SU-DHL-6 (cell line): ENCODE measurements at regions not wholly inside any gene's neighbourhood (a gene's known extent, or its start where the extent isn't known, plus 50 kb on each side); places are given as distances from the start of the nearest gene placed in this dataset.

Experiments
- EZH2phosphoT487 ChIP-seq: fragments of 200-600 bp; sonication (generic), shearing (Covaris generic); conservative IDR thresholded peaks from 2 replicates; pipeline ENCODE4 v1.6.1; 2018; ENCODE audit warnings: mild to moderate bottlenecking, antibody characterized with exemption, low read length, moderate library complexity, mixed read lengths
- TF ChIP-seq, protein P1 (sequence below): fragments of 200-600 bp; sonication (generic); IDR thresholded peaks from one replicate; pipeline ENCODE4 v1.5.1; 2017; ENCODE audit warnings: antibody characterized with exemption, mild to moderate bottlenecking, low read length, moderate library complexity; ENCODE audit not compliant: insufficient read depth, poor library complexity, severe bottlenecking

DNA sequence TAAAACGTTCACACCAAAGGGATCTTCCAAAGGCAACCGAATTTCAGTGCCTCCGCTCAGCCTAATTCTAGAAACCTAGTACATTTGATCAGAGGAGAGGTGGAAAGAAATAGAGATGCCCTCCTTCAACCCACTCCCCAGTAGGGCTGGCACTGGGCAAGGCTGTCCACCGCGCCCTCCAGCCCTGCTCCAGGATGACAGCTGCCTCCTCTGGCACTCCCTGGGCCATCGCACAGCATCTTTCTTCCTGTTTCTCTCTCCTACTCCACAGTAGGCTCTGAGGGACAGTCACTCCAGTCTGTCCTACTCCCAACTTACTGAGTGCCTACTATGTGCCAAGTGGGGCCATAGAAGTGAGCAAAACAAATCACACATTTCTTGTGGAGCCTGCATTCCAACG, 226.2 kb downstream of the SKIDA1 start:
- TF ChIP-seq, protein P1, sequence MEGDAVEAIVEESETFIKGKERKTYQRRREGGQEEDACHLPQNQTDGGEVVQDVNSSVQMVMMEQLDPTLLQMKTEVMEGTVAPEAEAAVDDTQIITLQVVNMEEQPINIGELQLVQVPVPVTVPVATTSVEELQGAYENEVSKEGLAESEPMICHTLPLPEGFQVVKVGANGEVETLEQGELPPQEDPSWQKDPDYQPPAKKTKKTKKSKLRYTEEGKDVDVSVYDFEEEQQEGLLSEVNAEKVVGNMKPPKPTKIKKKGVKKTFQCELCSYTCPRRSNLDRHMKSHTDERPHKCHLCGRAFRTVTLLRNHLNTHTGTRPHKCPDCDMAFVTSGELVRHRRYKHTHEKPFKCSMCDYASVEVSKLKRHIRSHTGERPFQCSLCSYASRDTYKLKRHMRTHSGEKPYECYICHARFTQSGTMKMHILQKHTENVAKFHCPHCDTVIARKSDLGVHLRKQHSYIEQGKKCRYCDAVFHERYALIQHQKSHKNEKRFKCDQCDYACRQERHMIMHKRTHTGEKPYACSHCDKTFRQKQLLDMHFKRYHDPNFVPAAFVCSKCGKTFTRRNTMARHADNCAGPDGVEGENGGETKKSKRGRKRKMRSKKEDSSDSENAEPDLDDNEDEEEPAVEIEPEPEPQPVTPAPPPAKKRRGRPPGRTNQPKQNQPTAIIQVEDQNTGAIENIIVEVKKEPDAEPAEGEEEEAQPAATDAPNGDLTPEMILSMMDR: no peak
- TF ChIP-seq EZH2phosphoT487: no peak
